ENCODE measurements at regions not wholly inside any gene's neighbourhood (a gene's known extent, or its start where the extent isn't known, plus 50 kb on each side); places are given as distances from the start of the nearest gene placed in this dataset.

DNA sequence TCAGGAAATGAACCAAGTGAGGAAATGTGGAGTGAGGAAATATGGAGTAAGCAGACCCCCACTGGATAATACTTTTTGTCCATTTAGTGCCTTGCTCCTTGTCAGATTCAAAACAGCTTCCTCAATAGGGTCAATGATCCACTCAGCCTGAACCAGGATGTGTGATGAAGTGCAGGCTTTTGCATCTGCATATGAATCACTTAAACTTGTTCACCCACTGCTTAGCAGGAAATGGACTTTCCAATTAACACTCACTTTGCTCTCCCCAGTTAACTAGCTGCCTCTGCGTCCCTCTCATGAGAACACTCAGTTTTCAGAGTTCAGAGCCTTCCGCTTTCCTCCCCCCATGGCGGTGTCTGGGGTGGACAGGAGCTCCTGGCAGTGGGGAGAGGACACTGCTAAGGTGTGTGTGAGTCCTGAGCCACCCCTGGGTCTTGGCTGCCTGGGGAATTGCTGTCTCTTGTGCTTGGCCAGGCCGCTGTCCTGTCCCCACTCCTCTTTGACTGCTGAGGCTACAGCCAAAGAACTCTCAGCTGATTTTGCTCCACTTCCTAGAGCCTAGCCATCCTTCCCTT lies 621.8 kb downstream of the CDH26 start:
- no peak for DNase-seq (ENCODE audit: low spot score)

DNA sequence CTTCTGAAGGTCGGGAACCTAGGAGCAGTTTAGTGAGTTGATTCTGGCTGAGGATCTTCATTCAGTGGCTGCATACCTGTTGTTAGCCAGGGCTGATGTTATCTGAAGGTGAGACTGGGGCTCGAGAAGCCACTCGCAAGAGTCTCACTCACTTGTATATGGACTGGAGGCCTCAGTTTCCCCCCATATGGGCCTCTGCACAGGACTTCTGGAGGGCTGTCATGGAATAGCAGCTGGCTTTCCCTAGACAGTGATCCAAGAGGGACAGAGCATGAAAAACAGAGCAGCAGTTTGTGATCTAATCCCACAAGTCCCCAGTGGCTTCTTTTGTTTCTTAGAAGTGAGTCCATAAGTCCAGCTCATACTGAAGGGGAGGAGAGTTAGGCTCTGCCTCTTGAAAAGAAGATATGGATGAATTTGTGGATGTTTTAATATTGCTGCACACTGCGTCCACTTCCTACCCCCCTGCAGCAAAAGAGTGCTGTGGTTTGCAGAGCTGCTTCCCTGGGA lies 623.4 kb downstream of the CDH26 start:
- no peak for DNase-seq (ENCODE audit: low spot score)

GRCh38 chr20:60583741-60584140 lies 625.5 kb downstream of the CDH26 start:
- DNase-seq (ENCODE audit: low spot score) = no peak

DNA sequence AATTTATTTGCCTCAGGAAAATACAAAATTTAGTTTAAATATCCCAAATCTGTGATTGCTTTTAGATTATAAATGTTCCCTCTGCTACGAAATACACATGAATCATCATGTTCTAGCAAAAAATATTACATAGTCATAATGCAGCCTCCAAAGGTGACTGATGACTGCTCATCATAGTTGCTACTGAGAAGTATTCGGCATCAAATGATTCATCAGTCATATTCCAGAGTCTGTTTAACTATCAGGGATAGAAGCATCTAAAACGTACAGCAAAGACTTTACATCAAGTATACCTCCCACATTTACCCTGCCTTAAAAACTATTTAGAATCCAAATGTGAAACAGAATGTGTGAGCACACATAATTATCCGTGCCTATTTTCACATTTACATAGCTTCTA lies 626.0 kb downstream of the CDH26 start:
- no peak for DNase-seq (ENCODE audit: low spot score)

- no peak for DNase-seq (ENCODE audit: low spot score)
Observed at GRCh38 chr20:60585651-60586050, 627.4 kb downstream of the CDH26 start.

GRCh38 chr20:60586269-60587050 lies 628.2 kb downstream of the CDH26 start:
- DNase-seq (ENCODE audit: low spot score) = no peak

DNA sequence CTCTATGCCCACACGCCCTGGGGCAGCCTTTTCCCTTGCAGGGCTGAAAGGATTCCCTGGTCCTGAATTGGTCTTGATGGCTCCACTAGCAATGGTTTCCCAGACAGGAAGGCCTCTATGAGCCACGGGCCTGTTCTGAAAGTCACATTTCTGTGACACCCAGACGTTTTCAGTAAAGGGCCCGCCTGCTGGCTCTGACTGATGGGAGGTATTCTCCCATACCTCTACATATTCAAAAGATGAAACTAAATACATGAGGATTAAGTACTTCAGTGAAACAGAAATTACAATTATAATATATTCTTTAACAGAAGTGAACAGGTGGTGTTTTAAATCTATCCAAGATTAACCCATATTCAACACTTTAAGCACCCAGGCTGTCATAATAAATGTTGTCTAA lies 629.8 kb downstream of the CDH26 start:
- no peak for DNase-seq (ENCODE audit: low spot score)

DNA sequence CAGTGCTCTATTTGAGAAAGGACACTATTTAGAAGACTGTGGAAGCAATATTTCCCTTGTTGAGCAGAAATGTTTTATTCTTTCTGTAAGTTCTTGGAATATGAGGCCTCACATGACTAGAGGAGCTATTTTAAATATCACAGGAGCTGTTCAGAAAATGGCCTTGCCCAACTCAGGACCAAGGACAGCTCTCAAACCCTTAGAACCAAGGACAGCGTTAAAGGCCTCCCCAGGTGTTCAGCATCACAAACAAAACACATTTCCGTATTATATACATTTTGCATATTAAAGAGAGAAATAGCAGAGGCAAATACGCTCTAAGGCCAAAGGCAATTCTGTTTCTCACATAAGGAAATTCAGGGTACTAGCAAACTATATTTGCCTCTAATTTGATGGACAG lies 631.4 kb downstream of the CDH26 start:
- DNase-seq (ENCODE audit: low spot score) = no peak

DNA sequence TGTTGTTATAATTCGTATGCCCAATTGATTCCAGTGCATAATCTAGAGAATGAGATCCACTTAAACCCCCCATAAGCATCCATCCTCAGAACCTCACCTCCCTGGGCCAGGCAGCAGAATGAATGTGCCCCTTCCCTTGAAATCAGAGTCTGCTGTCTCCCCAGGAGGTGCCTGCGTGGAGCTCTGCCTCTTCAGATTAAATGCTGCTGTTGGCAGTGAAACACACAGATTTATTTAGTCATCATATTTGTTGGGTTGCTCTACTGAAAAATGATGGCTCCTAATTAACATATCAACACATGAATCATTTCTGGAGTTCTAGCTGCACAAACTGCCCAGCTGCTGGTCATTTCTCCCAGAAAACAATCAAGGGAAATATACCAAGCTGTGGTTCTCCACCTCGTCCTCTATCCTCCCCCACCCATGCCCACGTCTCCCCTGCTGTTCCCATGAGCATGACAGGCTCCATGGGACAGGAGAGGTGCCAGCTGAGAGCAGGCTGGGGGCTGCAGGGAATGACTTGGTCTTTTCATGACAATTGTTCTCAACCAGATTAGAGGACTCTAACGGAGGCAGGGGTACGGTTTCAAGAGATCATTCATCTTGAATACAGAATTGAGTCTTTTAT lies 633.1 kb downstream of the CDH26 start:
- no peak for DNase-seq (ENCODE audit: low spot score)

DNA sequence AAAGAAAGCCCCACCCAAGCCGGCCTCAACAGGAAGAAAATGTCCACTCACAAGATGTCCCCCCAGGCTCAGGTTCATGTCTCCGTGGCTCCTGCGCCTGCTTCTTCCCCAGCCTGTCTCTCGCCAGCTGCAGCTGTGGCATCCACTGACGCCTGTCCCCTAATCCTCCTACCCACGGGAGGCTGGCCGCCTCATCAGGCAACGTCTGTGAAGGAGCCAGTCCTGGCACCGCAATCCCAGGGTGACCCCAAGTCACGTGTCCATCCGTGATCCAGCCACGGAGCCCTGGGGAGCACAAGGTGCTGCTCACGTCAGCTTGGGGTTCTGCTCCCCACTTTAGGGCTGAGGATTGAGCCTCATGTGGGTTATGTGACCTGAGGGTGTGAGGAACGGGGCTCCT lies 640.3 kb downstream of the CDH26 start:
- DNase-seq (ENCODE audit: low spot score) = no peak

DNA sequence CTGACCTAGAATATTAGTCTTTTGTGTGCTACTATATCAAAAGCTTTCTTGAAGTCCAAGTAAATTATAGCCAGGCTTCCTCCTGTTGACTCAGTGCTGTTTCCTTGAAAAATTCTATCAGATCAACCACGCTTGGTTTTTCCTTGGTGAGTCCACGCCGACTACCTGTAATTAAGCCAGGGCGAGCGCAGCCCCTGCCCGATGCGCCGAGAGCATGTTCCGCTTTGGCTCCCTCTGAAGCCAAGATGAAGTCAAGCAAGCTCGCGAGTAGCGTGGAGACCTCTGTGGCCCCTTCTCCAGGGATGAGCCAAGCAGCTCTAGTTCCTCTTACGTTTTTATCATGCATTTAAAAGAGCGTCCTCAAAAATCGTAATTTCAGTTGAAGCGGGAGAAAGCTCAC lies 641.2 kb downstream of the CDH26 start:
- DNase-seq (ENCODE audit: low spot score) = no peak

DNA sequence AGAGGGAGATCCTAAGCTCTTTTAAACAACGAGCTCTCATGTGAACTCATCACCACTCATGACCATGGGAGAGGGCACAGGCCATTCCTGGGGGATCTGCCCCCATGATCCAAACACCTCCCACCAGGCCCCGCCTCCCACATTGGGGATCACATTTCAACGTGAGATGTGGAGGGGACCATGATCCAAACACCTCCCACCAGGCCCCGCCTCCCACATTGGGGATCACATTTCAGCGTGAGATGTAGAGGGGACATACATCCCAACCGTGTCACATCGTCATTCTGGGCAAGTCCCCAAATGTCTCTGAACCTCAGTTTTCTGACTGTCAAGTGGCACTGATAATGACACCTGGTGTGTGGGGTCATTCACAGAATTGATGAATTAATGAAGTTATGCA lies 641.8 kb downstream of the CDH26 start:
- DNase-seq (ENCODE audit: low spot score) = no peak

- no peak for DNase-seq (ENCODE audit: low spot score)
Observed at GRCh38 chr20:60624066-60624465, 628.0 kb upstream of the CDH4 start.

DNA sequence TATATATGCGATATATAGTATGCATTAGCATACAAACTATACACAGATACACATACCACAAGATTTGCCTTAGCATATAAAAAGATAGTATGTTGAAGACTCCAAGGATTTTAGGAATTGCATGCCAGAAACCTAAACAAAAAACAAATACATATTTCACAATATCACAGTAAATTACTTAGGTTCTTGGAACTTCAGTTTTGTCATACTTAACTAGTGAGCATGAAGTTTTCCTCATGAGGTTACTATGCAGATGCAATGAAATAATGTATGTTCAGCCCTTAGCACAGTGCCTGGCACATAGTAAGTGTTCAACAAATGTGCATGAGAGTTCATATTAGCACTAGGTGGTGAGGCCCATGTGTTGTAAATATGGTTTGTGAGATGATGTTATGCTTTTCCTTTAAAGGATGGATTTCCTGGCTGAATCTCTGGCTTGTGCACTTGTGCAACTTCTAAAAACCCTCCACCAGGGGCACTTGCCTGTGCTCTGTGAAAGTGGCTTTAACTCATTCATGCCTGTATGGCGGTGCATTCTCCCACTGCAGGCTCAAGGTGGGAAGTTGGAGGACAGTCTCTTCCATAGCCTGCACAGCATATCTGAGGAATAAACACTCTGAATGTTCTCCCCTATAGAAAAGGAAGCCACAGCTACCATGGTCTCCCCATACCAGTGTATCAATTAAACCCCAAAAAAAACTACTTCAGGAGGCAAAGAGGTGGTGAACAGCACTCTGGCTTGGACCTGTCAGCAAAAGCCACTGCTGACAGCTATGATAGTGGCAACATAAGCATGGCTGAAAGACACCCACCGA lies 624.1 kb upstream of the CDH4 start:
- no peak for DNase-seq (ENCODE audit: low spot score)

- DNase-seq (ENCODE audit: low spot score) = no peak
Observed at GRCh38 chr20:60628749-60629148, 623.3 kb upstream of the CDH4 start.

GRCh38 chr20:60629206-60629605 lies 622.9 kb upstream of the CDH4 start:
- DNase-seq (ENCODE audit: low spot score) = no peak

GRCh38 chr20:60630609-60631008 lies 621.5 kb upstream of the CDH4 start:
- no peak for DNase-seq (ENCODE audit: low spot score)

DNA sequence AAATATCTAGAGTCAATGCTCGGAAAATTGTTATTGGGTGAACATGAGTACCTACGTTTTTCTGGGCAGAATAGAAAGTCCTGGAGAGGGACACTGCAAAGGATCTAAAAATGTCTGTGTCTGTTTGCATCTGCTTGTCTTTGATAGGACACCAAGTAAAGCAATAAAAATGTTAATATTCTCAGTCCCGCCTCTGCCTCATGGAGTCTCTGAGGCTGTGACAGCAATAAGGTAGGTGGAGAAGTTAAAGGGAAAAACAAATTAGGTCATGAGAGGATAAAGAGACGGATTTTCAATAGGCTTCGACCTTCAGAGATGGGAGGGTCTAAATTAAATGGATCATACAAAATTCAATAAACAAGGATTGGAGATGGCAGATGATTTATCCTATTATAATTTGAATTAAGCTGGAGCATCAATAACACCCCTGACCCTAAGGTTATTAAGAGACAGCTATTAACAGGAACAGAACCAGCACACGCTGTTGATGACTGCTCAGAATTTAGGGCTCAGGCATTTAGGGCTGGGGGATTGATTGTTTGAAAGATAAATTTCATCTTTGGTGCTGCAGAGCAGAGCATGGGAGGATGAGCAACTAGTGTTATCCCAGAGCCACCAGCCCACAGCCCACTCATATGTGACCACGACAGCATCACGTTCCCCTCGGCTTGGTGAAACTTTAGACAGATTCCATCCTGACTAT lies 620.3 kb upstream of the CDH4 start:
- no peak for DNase-seq (ENCODE audit: low spot score)

GRCh38 chr20:60632391-60633262 lies 619.4 kb upstream of the CDH4 start:
- DNase-seq (ENCODE audit: low spot score) = no peak

- no peak for DNase-seq (ENCODE audit: low spot score)
Observed at GRCh38 chr20:60634491-60635172, 617.4 kb upstream of the CDH4 start.
